ENCODE measurements at regions not wholly inside any gene's neighbourhood (a gene's known extent, or its start where the extent isn't known, plus 50 kb on each side); places are given as distances from the start of the nearest gene placed in this dataset.
"Not testable (repeated sequence)": the region's sequence is repeated elsewhere in the genome, so short reads cannot be mapped to it uniquely, and the experiment has no call there.

- no peak overlapping the region for H3K4me3 ChIP-seq (ENCODE audit: low read depth, low read length)
- DNase-seq (ENCODE audit: low read depth): no peak
- in situ Hi-C loops (cut with HindIII; ENCODE audit: low sequenced_read_pairs): no loop called here
- TF ChIP-seq CTCF (IDR thresholded peaks at IDR 0.05; ENCODE audit: low read depth, low read length, missing control alignments): no peak
These were observed 75.6 kb upstream of the MYRIP start for GRCh38 chr3:39733804-39734203.

- H3K4me3 ChIP-seq (ENCODE audit: low read depth, low read length); DNase-seq (ENCODE audit: low read depth); in situ Hi-C loops (cut with HindIII; ENCODE audit: low sequenced_read_pairs): not testable (repeated sequence)
These were observed 69.8 kb upstream of the MYRIP start for GRCh38 chr3:39739658-39740057.

GRCh38 chr3:39744746-39745145, 64.7 kb upstream of the MYRIP start:
- in situ Hi-C loops (cut with HindIII; ENCODE audit: low sequenced_read_pairs): no loop called here
- TF ChIP-seq CTCF (IDR thresholded peaks at IDR 0.05; ENCODE audit: low read depth, low read length, missing control alignments): no peak
- DNase-seq (ENCODE audit: low read depth): no peak
- no peak overlapping the region for H3K4me3 ChIP-seq (ENCODE audit: low read depth, low read length)

GRCh38 chr3:39748002-39748401, 61.4 kb upstream of the MYRIP start:
- no peak for TF ChIP-seq CTCF (IDR thresholded peaks at IDR 0.05; ENCODE audit: low read depth, low read length, missing control alignments)
- H3K4me3 ChIP-seq (ENCODE audit: low read depth, low read length): no peak overlapping the region
- in situ Hi-C loops (cut with HindIII; ENCODE audit: low sequenced_read_pairs): no loop called here
- DNase-seq (ENCODE audit: low read depth): no peak

GRCh38 chr3:39748763-39749162, 60.6 kb upstream of the MYRIP start:
- in situ Hi-C loops (cut with HindIII; ENCODE audit: low sequenced_read_pairs): no loop called here
- DNase-seq (ENCODE audit: low read depth): no peak

GRCh38 chr3:39750712-39751111, 58.7 kb upstream of the MYRIP start:
- TF ChIP-seq CTCF (IDR thresholded peaks at IDR 0.05; ENCODE audit: low read depth, low read length, missing control alignments): no peak
- DNase-seq (ENCODE audit: low read depth): no peak
- H3K4me3 ChIP-seq (ENCODE audit: low read depth, low read length): no peak overlapping the region
- in situ Hi-C loops (cut with HindIII; ENCODE audit: low sequenced_read_pairs): no loop called here

More at GRCh38 chr3:39748763-39749162, 60.6 kb upstream of the MYRIP start:
- no peak overlapping the region for H3K4me3 ChIP-seq (ENCODE audit: low read depth, low read length)
- TF ChIP-seq CTCF (IDR thresholded peaks at IDR 0.05; ENCODE audit: low read depth, low read length, missing control alignments): no peak

- TF ChIP-seq CTCF (IDR thresholded peaks at IDR 0.05; ENCODE audit: low read depth, low read length, missing control alignments): no peak
- in situ Hi-C loops (cut with HindIII; ENCODE audit: low sequenced_read_pairs): no loop called here
- DNase-seq (ENCODE audit: low read depth): no peak
- no peak overlapping the region for H3K4me3 ChIP-seq (ENCODE audit: low read depth, low read length)
These were observed 58.1 kb upstream of the MYRIP start for GRCh38 chr3:39751286-39751685.
